Non-pigmented ciliary epithelial cell (primary cell): ENCODE measurements at regions not wholly inside any gene's neighbourhood (a gene's known extent, or its start where the extent isn't known, plus 50 kb on each side); places are given as distances from the start of the nearest gene placed in this dataset.

ENCODE experiments used
- DNase-seq: peaks from one replicate; pipeline ENCODE4 v3.0.0-alpha.2; 2010; ENCODE audit warnings: low read depth

DNA sequence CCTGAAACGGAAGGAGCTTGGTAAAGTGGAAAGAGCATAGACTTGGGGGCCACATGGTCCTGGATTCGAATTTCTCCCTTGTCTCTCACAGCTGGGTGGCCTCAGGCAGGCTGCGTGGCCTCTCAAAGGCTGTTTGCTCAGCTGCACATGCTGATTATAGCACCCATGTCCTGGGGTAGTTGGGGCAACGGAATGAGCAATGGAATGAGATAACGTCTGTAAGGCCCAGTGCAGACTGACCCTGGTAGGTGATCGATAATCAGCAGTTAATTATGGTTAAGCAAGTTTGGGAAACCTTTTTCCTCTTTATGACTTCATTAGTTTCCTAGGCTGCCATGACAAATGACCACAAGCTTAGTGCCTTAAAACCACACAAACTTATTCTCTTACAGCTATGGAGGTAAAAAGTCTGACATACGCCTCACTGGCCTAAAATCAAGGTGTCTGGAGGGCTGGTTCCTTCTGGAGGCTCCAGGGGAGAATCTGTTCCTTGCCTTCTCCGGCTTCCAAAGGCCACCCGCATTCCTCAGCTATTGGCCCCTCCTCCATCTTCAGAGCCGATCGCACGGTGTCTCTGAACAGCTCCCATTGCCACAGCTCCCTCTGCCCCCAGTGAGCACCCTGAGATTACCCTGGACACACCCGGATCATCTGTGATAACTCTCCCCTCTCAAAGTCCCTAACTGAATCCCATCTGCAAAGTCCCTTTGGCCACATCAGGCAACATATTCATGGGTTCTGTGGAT, 294.9 kb upstream of the FOXF1 start:
- DNase-seq = no peak

DNA sequence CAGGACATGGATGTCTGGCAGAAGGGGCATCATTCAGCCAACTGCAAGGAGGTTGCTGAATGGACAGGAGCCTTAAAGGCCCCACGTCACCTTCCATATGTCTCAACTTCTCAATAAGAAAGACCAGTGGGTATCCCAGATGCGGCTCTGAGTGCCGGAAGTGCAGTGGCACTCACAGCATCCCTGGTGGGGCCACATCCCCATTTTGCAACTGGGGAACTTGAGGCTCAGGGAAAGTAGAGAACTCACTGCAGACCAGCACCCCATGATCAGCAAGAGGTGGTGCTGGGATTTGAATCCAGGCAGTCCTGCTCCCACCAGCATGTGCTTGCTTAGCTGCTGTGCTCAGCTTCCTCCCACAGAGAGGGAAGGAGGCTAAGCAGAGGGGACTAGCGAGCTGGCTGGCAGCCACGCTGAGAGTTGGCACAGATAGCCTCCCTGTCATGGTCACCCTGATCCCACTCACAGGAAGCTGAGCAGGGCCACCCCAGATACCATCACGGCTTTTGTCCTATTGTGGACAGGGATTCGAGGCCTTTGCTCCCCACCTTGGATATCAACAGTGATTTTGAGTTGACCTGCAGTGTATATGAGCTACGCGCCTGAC, 294.2 kb upstream of the FOXF1 start:
- DNase-seq = no peak

DNA sequence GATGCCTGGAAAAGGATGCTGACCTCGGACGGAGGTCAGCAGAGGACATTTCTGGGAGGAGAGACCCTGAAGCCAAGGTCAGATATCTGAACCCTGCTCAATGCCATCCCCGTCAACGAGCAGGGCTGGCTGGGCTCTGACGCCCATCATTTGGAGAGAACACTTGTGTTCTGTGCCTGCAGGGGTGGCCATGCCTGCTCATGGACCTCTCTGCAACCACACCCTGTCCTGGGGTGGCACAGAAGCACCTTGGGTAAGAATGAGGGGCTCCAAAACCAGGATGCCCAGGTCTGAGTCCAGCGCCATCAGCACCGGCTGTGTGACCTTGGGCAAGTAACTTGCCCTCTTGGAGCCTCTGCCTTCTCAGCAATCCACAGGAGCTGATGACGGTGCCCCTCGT, 293.7 kb upstream of the FOXF1 start:
- no peak for DNase-seq

DNA sequence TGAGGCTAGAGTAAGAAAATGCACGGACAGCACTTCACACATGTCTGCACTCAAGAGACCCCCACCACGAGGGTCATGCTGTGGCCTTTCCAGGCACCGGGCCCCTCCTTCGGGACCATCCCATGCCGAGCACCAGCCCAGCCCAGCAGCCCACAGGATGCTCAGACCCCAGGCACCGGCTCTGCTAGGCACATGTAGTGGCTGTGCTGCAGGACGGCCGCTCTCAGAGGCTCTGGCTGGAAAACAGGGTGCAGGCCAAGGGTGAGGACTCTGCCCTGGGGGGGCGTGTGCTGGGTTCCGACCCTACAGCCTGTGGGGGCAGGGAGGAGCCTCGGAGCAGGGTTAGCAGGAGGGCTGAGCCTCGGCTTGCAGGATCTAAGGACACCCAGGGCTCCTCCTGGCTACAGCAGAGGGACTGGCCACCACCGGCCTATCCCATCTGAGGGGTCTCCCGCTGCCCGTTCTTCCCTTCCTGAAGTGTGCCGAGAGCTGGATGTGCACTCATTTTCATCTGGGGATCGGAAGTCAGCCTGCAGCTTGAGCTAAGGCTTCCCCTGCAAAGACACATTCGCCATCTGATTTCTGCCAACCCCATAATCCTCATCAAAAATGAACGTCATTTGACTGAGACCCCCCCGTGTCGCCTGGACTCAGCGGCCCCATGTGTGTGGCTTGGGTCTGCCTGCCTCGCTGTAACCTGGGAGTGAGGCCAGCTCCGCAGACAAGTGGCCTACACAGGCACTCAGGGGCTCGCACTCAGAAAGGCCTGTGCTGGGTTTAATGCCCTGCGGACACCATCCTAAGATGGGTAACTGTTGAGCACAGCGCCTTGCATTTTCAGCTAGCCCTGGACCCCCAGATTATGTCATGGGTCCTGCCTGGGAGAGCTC, 293.1 kb upstream of the FOXF1 start:
- no peak for DNase-seq

DNA sequence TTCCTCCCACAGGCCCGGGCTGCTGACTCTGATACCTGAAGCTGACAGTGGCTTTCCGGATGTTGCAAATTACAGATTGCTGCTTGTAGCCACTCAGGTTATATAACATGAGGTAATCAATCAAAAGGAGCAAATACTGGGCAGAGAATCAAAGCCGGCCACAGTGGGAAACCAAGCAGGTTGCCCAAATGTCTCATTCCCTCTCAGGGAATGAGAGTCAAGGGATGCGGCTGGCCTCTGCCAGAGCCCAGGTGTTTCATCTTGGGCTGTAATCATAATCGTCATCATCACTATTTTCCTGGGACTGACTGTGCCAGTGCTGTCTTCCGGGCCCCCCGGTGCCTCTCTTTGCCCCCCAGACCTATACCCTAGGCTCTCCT, 292.4 kb upstream of the FOXF1 start:
- DNase-seq = no peak

DNA sequence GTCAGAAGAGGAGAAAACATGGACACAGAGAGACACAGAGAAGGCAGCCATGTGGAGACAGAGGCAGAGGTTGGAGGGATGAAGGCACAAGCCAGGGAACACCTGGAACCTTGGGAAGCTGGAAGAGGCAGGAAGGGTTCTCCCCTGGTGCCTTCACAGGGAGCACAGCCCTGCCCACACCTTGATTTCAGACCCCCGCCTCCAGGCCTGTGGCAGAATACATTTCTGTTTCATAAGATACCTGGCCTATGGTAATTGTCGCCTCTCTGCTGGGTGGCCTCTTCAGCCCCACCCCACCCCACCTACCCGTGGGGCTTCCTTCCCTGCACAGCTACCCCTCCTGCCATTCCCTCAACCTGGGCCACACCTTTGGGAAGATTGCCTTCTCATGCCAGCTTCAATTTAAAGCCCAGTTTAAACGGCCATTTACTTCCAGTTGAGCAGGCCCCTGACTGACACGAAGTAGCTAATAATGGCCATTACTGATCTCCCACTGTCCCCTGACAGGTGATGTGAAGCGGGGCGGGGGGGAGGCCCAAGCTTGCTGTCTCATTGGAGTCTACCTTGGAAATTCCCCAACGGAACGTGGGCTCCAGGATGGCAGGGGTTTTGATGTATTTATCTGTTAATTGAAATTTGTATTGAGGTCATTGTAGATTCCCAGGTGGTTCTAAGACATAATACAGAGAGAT, 291.7 kb upstream of the FOXF1 start:
- DNase-seq = no peak

DNA sequence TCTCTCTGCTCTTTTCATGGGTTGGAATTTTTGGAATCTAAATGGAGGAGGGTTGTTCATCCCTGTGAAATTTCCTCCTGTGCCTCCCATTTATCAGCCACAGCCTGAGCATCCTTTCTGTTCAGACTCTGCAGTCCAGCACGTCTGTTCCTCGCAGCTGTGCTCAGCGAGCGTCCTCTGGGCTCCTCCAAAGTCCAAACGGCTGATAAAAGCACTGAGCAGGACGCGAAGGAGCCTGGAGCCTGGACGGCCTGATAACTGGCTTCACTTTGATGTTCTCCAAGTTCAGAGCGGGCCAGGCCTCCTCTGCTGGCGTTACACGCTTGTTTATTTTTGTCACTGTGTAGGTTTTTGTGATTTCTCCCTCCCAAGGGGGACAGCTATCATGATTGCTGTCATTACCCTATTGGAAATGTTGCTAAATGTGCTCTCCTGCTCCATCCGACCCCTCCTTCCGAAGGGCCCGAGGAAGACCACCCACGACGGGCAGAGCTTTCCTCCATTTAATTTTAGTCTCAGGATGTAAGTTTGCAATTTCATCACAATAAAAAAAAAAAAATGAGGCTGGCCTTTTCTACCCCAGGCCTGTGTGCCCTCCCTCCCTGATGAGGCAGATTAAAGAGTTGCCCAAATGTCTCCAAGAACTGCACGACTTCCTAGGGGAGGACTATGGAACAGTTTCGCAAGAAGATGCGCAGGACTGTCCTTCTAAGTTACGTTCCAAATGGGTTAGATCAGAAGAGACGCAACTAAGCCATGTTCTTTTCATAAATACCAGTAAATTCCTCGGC, 290.5 kb upstream of the FOXF1 start:
- DNase-seq = no peak

DNA sequence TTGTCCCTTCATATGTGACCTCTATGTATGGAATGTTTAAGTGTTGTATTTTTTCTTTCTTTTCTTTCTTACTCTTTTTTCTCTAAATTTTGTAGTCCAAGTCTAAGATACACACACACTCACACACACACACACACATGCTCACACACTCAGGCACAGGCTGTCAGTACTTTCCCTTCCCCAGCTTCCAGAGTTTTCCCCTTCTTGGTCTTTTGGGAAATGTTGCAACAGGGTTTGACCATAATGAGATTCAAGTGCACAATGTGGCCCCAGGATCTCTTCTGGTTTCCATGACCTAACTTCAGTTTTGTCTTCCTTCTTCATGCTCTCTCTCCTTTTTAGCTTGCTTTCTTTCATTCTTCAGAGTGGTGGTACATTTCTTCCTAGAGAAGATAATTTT, 289.8 kb upstream of the FOXF1 start:
- no peak for DNase-seq

DNA sequence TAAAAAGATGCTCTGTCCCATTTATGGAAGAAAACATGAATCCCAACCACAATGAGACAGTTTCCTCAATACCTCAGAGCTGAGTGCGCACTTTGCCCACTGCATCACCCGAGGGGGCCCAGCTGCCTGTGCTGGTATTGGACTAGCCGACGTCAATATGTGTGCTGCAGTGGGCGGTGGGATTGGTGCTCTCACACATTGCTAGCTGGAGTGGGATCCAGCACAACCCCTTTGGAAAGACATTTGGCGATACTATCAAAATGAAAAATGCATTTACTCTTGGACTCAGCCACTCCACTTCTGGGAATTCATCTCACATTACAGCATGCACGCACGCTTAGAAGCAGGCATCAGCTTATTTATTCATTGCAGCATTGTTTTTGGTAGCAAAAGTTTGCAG, 289.2 kb upstream of the FOXF1 start:
- no peak for DNase-seq

DNA sequence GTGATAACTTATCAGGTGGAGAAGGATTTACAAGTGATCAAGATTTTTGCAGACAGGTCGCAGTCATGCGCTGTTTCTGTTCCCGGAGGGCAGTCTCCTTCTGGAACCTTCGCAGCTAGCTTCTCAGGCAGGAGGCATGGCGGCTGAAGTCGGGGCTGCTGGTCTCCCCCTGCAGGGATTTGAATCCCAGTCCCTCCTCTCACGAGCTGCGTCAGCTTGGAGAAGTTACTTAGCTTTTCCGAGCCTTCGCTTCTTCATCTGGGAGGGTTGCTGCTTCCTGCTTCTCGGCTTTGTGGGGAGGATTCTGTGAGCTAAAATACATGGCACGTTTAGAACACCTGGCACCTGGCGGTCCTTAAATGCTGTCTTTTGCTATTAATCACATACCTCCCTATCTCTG, 287.8 kb upstream of the FOXF1 start:
- DNase-seq = no peak

DNA sequence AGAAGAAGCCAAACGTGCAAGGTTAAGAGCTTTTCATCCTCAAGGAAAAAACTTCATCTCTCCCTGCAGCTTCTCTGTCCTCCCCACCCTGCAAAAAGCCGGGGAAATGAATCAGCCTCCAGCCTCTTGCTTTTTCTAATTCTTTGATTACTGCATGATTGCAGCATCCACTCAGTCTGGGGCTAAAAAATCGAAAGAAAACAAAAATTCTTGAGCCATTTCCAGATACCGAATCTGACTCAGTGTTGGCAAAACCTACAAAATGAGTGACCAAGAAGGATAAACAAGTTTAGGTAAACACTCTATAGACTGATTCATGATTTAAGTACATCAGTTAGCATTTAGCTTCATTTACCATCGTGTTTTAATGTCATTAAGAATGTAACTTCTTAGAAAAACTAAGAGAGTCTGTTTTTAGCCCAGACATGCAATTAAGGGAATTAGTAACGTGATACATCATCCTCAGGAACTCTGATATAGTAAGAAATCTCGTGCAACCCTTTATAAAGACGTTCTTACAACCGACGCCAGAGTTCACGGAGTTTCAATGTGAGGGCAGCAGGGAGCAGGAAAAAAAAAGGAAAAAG, 287.3 kb upstream of the FOXF1 start:
- DNase-seq = peak; percentile 38

DNA sequence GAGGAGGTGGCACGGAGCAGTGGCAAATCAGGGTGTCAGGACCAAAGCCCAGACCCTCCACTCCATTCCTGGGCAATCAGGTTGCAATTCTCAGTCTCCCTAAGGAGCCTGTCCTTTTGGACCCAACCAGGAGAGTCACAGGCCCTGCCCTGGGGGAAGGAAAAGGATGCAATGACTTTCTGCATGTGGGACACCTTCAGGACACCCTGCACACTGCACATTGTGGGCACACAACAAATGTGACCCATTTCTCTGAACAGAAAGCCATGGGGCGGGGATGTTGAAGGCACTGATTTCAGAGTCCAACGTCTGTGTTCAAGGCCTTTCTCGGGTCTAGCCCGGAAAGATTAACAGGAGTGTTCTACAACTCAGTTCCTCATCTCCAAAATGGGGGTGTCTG, 286.2 kb upstream of the FOXF1 start:
- no peak for DNase-seq

DNA sequence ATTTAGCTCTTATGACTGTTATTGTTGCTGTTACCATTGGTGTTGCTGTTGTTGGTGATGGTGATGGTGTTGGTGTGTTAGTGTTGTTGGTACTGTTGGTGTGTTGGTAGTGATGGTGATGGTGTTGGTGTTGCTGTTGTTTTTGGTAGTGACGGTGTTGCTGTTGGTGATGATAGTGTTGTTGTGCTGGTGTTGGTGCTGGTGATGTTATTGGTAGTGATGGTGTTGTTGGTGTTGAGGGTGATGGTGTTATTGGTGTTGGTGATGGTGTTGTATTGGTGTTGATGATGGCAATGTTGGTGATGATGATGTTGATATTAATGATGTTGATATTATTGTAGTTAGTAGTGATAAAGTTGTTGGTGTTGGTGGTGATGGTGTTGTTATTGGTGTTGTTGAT, 285.7 kb upstream of the FOXF1 start:
- DNase-seq = no peak

DNA sequence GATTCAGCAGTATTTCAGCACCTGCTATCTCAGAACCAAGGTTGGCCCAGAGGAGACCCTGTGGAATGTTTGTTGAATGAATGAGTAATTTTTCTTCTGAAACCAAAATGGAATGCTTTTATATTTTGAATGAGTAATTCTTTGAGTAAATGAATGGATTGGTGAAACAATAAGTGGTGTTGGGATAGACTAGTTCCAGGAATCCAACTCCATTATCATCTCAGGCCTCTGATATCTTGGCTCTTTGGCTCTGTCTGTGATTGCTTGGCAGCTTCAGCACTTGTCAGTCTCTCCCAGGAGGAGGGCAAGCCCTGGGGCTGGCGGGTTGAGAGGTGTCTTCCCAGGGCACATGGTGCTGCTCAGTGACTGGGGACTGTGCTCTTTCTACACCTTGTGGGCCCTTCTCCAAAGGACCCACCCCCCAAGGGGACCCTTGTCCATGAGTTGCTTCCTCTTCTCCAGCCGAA, 284.4 kb upstream of the FOXF1 start:
- DNase-seq = no peak

DNA sequence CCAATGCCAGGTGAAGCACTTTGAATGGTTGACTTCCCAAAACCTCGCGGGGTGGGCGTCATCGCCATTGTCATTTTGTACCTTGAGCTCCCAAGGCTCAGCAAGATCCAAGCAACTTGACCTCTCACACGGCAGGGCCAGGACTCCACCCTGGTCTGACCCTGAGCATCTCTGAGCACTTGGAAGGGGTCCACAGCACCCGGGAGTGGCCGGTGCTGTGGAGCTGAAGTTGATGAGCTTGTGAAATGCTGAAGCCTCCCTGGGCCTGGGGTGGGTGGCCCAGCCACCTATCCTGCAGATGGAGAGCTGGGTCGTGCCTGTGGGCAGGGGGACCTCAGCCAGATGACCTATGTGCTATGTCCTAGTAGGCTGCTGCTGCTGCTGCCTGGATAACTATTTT, 283.3 kb upstream of the FOXF1 start:
- no peak for DNase-seq

DNA sequence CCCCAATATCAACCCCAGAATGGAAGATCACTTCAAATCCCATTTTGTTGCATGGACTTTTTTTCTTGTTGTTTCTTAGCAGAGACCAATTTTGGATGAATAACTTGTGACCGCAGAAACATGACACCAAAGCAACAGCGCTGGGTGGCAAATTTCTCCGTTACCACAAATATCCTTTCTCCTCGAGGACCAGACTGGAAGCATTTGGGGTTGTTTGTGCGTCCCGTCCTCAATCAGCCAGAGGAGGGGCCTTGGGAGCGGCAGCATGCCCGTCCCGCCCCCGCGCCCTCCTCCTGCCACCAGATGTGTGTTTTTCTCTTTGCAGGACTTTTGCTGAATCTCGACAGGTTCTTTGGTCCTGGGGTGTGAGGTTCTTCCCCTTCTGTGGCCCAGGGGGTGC, 282.5 kb upstream of the FOXF1 start:
- DNase-seq = no peak

DNA sequence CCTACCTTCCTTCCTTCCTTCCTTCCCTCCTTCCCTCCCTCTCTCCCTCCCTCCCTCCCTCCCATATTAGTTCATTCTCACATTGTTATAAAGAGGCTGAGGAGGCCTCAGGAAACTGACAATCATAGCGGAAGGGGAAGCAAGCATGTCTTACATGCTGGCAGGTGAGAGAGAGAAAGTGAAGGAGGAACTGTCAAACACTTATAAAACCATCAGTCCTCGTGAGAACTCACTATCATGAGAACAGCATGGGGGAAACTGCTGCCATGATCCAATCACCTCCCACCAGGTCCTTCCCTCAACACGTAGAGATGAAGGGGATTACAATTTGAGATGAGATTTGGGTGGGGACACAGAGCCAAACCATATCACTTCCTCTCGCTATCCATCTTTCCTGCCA, 281.6 kb upstream of the FOXF1 start:
- DNase-seq = no peak

DNA sequence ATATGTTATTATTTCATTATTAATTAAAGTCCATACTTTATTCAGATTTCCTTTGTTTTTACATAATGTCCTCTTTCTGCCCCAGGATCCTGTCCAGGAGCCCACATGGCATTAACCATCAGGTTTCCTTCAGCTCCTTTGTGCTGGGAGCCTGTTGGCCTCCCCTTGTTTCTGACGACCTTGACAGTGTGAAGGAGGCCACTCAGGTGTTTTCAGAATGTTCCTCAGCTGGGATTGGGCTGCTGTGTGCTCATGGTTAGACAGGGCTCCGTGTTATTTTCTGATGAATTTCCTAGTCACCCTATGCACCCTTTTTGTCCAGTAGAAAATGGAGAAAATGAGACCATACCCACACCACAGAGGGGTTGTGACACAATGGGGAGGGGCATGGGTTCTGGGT, 281.0 kb upstream of the FOXF1 start:
- DNase-seq = no peak

DNA sequence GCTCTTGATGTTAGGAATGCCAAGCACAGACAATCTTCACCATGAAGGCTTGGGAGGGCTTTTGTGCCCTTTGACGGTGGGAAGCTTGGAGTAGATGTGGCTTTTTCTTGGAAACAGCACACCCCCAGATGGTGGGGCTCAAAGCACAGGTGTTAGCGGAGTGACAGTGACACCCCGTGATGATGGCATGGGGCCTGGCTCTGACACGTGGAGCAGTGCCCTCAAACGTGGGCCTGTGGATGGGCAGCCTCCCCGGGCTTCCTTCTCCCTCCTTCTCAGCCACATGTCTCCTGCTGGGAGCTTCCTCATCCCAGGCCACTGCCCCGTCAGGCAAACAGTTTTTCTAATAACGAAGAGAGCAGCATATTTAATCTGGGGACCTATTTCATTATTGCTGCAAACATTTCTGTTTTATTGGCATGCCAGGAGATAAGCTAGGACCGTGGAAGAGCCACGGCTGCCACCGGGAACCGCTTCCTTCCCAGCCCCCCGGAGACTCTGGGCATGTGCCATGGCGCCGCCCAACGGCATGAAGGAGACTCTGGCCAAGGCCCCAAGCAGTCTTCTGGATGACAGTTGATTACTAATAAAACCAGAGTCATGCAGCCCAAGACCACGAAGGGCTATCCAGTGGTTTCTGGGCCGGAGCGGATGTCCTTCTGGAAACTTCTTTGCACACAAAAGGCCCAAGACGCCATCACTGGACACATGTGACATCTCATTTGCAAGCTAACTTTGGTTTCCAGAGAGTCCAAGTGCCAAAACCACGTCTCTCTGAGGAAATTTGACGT, 280.3 kb upstream of the FOXF1 start:
- no peak for DNase-seq

DNA sequence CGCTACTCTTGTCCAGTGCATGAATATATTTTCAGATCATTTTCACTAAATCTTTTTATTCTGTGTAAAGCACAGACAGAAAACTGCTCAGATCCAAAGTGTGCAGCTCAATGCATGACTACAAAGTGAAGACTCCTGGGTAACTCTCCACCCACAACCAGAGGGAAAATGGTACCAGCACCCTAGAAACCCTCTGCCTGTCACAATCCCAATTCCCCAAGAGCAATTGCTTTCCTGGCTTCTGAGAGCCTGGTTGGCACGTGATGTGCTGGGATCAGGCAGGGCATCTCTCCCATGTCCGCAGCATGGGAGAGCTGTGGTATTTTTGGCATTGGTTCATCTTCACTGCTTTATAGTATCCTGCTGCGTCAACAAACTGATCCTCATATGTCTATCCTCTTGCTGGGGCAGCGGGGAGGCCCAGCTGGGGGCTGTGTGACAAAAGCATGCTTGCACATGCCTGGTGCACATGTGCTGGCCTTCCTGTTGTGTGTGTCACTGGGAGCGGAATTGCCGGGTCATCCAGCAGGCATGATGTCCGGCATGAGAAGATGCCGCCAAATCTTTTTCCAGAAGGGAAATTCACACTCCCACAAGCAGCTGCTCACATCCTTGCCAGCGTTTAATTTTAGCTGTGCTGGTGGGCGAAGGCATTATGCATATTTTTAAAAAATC, 278.9 kb upstream of the FOXF1 start:
- no peak for DNase-seq
